Kidney (tissue), 13 donors: ENCODE measurements at regions not wholly inside any gene's neighbourhood (a gene's known extent, or its start where the extent isn't known, plus 50 kb on each side); places are given as distances from the start of the nearest gene placed in this dataset.
"Not testable (repeated sequence)": the region's sequence is repeated elsewhere in the genome, so short reads cannot be mapped to it uniquely, and the experiment has no call there.

ENCODE experiments used
- DNase-seq, 5 donors: peaks; one replicate each; pipeline ENCODE4 v3.0.0-alpha.2; 2013 to 2020
- FAIRE-seq: peaks from 2 replicates; lab custom pipeline; 2012; peaks lifted over from hg19 to GRCh38; lab: Jason Lieb, UNC
- H3K27ac ChIP-seq, 2 donors: one replicate each; pipeline ENCODE4 v1.7.0; 2013; ENCODE audit warnings: low read depth in 2 of 2, low read length in 2 of 2, inconsistent platforms in 1 of 2
- H3K27me3 ChIP-seq: one replicate; pipeline ENCODE4 v1.7.1; 2013; ENCODE audit warnings: low read length, inconsistent platforms; ENCODE audit not compliant: control insufficient read depth, insufficient read depth
- H3K36me3 ChIP-seq, 3 donors: one replicate each; pipeline versions ENCODE4 v1.7.0 to v1.7.1; 2013; ENCODE audit warnings: low read length in 3 of 3, control low read depth in 1 of 3, inconsistent platforms in 1 of 3; ENCODE audit not compliant: insufficient read depth in 3 of 3, control insufficient read depth in 2 of 3
- H3K4me1 ChIP-seq, 3 donors: one replicate each; pipeline versions ENCODE4 v1.7.0 to v1.7.1; 2013; ENCODE audit warnings: low read length in 3 of 3, inconsistent platforms in 1 of 3, low read depth in 1 of 3; ENCODE audit not compliant: control insufficient read depth in 2 of 3, insufficient read depth in 2 of 3
- H3K4me3 ChIP-seq, 3 donors: one replicate each; pipeline versions ENCODE4 v1.7.0 to v1.8.1; 2013; ENCODE audit warnings: low read length in 3 of 3, control low read depth in 1 of 3, inconsistent platforms in 1 of 3
- H3K9ac ChIP-seq, 3 donors: one replicate each; pipeline versions ENCODE4 v1.7.0 to v1.7.1; 2013; ENCODE audit warnings: low read length in 3 of 3, control low read depth in 1 of 3, inconsistent platforms in 1 of 3
- H3K9me3 ChIP-seq, 3 donors: one replicate each; pipeline versions ENCODE4 v1.7.0 to v1.7.1; 2013; ENCODE audit warnings: low read length in 3 of 3, control low read depth in 1 of 3, inconsistent platforms in 1 of 3; ENCODE audit not compliant: control insufficient read depth in 2 of 3, insufficient read depth in 1 of 3
- CTCF ChIP-seq: IDR thresholded peaks from 3 replicates; pipeline ENCODE4 v1.5.1; 2012; ENCODE audit warnings: mild to moderate bottlenecking, moderate library complexity, borderline replicate concordance; ENCODE audit not compliant: insufficient read depth; ENCODE audit errors: extremely low read depth
- intact Hi-C: fragments of 100-400 bp; cut with DNase I; formaldehyde crosslinking; loops from one replicate; pipeline ENCODE4 v1.11.1; 2022
- donor health status: control.
- donor health status: control.
- donor health status: control.
- donor health status: control.
- donor health status: control.
- donor health status: DM: yes; HTN: yes; CAD: no.
- donor health status: Normal renal cell carcinoma (clear cell type).

DNA sequence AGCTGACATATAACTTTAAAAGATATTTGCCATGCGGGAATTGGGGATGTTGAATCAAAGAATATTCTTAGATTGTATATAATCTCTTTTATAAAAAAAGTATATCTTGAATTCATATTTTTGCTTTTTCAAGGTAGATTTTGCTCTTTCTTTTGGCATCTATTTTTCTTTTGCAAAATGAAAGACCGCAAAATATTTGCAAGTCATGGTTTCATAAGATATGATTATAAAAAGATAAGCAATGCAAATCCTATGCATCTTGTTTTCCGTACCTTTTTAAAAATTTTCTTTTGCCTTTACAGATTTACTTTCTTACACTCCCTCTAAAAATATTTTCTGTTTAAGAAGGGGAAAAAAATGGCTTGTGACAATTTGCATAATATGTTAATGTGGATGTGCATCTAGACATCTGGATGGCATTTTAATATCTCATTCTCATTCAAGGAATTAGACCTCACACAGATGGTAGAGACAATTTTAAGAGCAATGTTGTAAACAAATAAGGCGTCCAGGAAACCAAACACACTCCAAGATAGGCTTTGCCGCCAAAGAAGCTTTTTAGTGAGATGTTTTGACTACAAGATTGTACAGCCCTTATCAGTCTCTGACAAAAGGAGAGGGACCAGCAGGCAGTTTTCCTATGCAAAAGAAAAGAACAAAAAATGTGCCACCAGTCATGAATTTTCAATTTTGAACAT, 371.1 kb downstream of the CHL1 start:
- Histone ChIP-seq H3K9me3 (no peaks in the 10 kb centered on the region), H3K4me1 (no peaks in the 10 kb centered on the region), H3K9ac (no peak overlapping the region), H3K27me3 (no peaks in the 10 kb centered on the region), H3K27ac (no peak overlapping the region), H3K36me3 (no peaks in the 10 kb centered on the region), H3K4me3 (no peak overlapping the region)
- intact Hi-C loops, result no loop called here
- TF ChIP-seq CTCF, result no peak
- FAIRE-seq (no peak), DNase-seq (no peak)

DNA sequence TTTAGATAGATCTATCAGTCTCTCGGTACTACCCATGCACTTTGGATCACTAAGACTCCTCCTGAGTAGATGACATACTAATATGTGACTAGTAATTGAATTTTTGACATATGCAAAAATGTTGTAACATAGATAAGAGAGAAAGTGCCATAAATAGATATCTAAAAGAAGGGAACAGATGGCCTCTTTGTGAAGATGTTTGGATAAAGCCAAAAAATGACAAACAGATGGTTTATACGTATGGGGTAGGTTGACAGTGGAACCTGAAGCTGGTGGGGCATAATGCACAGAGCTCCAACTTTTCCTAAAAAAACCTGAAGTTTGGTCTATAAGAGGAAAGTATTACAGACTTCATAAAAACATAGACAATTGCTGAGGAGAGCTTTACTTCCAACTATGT, 383.0 kb downstream of the CHL1 start:
- H3K27me3 ChIP-seq, H3K4me3 ChIP-seq, H3K27ac ChIP-seq, FAIRE-seq, H3K36me3 ChIP-seq, H3K9me3 ChIP-seq, H3K9ac ChIP-seq, H3K4me1 ChIP-seq, DNase-seq, intact Hi-C loops: not testable (repeated sequence)

GRCh38 chr3:589066-589465, 392.5 kb downstream of the CHL1 start:
- H3K27me3 ChIP-seq, H3K4me3 ChIP-seq, H3K4me1 ChIP-seq, intact Hi-C loops, H3K9ac ChIP-seq, DNase-seq, H3K9me3 ChIP-seq, FAIRE-seq, H3K27ac ChIP-seq, H3K36me3 ChIP-seq: not testable (repeated sequence)

- H3K4me1 ChIP-seq, FAIRE-seq, intact Hi-C loops: not testable (repeated sequence)
These were observed 400.7 kb downstream of the CHL1 start for GRCh38 chr3:597304-597703.

DNA sequence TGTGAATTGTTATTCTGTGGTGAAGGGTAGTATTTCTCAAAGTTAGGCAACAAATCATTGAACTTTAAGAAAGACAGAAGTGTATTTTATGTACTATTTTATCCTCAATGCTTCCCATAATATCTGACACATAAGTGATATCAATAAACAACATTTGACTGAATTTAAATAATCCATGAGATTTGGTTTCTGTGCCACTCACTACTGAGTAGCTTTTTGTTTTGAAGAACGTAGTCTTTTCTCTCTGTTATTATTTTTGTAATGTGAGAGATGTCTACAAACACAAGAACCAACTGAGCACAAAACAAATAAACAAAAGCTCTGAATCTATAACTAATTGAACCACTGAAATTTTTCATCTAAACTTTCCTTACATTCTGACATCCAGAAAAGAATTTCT, 401.2 kb downstream of the CHL1 start:
- H3K9me3 ChIP-seq, H3K9ac ChIP-seq, H3K27ac ChIP-seq, DNase-seq, H3K4me1 ChIP-seq, intact Hi-C loops, H3K4me3 ChIP-seq, H3K27me3 ChIP-seq, FAIRE-seq, H3K36me3 ChIP-seq: not testable (repeated sequence)

More at GRCh38 chr3:597304-597703, 400.7 kb downstream of the CHL1 start:
- H3K36me3 ChIP-seq, H3K4me3 ChIP-seq, H3K9me3 ChIP-seq, H3K27ac ChIP-seq, DNase-seq, H3K9ac ChIP-seq, H3K27me3 ChIP-seq: not testable (repeated sequence)

- H3K9me3 ChIP-seq, H3K27ac ChIP-seq, intact Hi-C loops, H3K27me3 ChIP-seq, FAIRE-seq, H3K9ac ChIP-seq, H3K4me3 ChIP-seq, H3K36me3 ChIP-seq, DNase-seq, H3K4me1 ChIP-seq: not testable (repeated sequence)
These were observed 410.9 kb downstream of the CHL1 start for GRCh38 chr3:607480-607879.
